RWPE2 (cell line): ENCODE measurements at regions not wholly inside any gene's neighbourhood (a gene's known extent, or its start where the extent isn't known, plus 50 kb on each side); places are given as distances from the start of the nearest gene placed in this dataset.
"Not testable (repeated sequence)": the region's sequence is repeated elsewhere in the genome, so short reads cannot be mapped to it uniquely, and the experiment has no call there.

Experiments
- ATAC-seq: fragments of 200-7000 bp; cut with Tn5 transposase; 3 replicates; pipeline ENCODE4 v1.9.1; 2021; ENCODE audit warnings: low read depth
- DNase-seq: peaks from one replicate; pipeline ENCODE4 v3.0.0-alpha.2; 2020; ENCODE audit warnings: low spot score
- H3K27ac ChIP-seq: fragments of 450-650 bp; 2 replicates; pipeline ENCODE4 v1.5.1; 2017; ENCODE audit warnings: mild to moderate bottlenecking; ENCODE audit not compliant: poor library complexity, severe bottlenecking
- H3K27me3 ChIP-seq: fragments of 250-450 bp; sonication (Bioruptor Pico); 2 replicates; pipeline ENCODE4 v1.5.1; 2021; ENCODE audit warnings: mild to moderate bottlenecking, moderate library complexity; ENCODE audit not compliant: insufficient read depth, poor library complexity, severe bottlenecking
- H3K36me3 ChIP-seq: fragments of 250-450 bp; sonication (Bioruptor Pico); 2 replicates; pipeline ENCODE4 v1.5.1; 2020; ENCODE audit warnings: low read depth, mild to moderate bottlenecking, moderate library complexity
- H3K4me1 ChIP-seq: fragments of 250-450 bp; sonication (Bioruptor Pico); 2 replicates; pipeline ENCODE4 v1.5.1; 2021; ENCODE audit warnings: mild to moderate bottlenecking, moderate library complexity; ENCODE audit not compliant: insufficient read depth, poor library complexity, severe bottlenecking
- H3K4me3 ChIP-seq: fragments of 250-450 bp; sonication (Bioruptor Pico); 2 replicates; pipeline ENCODE4 v1.5.1; 2021; ENCODE audit warnings: mild to moderate bottlenecking, moderate library complexity; ENCODE audit not compliant: severe bottlenecking
- H3K9me3 ChIP-seq: fragments of 250-450 bp; sonication (Bioruptor Pico); 2 replicates; pipeline ENCODE4 v1.5.1; 2021; ENCODE audit warnings: mild to moderate bottlenecking, moderate library complexity; ENCODE audit not compliant: severe bottlenecking
- TF ChIP-seq, protein P1 (sequence below): fragments of 450-650 bp; IDR thresholded peaks from one replicate; pipeline ENCODE4 v1.5.1; 2017; ENCODE audit warnings: mild to moderate bottlenecking, moderate library complexity; ENCODE audit not compliant: poor library complexity, severe bottlenecking

DNA sequence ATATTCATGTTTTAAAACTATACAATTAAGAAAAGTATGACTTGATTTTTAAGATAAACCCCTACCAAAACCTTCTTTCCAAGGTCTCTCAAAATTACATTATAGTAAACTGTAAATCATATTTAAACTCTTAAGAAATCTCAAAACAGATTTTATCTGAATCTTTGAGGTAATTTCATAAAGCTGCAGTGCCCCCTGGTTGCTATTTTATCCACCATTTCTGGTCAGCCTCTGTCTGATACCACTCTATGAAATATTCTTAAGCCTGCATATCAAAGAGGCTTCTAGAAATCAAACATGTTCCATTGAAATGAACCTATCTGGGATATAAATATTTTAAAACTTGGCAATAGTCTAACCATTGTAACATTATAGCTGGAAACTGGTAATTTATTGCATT lies 317.3 kb downstream of the COL11A1 start:
- H3K9me3 ChIP-seq, result no peaks in the 10 kb centered on the region
- TF ChIP-seq, protein P1, sequence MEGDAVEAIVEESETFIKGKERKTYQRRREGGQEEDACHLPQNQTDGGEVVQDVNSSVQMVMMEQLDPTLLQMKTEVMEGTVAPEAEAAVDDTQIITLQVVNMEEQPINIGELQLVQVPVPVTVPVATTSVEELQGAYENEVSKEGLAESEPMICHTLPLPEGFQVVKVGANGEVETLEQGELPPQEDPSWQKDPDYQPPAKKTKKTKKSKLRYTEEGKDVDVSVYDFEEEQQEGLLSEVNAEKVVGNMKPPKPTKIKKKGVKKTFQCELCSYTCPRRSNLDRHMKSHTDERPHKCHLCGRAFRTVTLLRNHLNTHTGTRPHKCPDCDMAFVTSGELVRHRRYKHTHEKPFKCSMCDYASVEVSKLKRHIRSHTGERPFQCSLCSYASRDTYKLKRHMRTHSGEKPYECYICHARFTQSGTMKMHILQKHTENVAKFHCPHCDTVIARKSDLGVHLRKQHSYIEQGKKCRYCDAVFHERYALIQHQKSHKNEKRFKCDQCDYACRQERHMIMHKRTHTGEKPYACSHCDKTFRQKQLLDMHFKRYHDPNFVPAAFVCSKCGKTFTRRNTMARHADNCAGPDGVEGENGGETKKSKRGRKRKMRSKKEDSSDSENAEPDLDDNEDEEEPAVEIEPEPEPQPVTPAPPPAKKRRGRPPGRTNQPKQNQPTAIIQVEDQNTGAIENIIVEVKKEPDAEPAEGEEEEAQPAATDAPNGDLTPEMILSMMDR, result peak; percentile 40
- no peak overlapping the region for H3K27ac ChIP-seq
- H3K27me3 ChIP-seq, result no peaks in the 10 kb centered on the region
- H3K4me1 ChIP-seq, result no peaks in the 10 kb centered on the region
- ATAC-seq (no peak), DNase-seq (no peak)
- no peaks in the 10 kb centered on the region for H3K36me3 ChIP-seq
- H3K4me3 ChIP-seq, result no peak overlapping the region

DNA sequence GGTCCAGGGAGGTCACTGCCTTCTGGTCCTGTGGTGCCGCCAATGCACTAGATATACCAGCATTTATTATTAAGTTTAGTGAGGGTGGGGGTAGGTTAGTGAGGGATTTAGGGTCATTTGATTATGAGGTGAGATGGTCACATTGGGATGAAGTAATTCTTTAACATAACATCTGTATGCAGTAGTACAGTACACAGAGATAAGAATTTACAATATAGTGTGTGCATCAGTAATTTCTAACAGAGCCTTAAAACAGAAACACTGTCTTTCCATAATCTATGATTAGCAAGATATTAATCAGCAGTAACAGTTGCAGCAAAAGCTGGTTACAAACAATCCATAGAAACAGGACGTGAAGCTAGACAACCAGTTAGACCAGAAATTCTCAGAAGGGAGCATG lies 318.4 kb downstream of the COL11A1 start:
- ATAC-seq, H3K4me3 ChIP-seq, H3K27ac ChIP-seq, H3K9me3 ChIP-seq, H3K27me3 ChIP-seq, H3K36me3 ChIP-seq, H3K4me1 ChIP-seq, DNase-seq: not testable (repeated sequence)

DNA sequence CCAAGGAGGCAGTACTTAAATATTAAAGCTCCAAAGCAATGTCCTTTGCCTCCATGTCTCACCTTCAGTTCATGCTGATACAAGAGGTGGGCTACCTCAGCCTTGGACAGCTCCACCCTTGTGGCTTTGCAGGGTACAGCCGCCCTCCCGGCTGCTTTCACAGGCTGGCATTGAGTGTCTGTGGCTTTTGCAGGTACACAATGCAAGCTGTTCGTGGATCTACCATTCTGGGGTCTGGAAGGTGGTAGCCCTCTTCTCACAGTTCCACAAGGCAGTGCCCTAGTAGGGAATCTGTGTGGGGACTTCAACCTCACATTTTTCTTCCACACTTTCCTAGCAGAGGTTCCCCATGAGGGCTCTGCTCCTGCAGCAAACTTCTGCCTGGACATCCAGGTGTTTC lies 324.8 kb downstream of the COL11A1 start:
- no peaks in the 10 kb centered on the region for H3K36me3 ChIP-seq
- TF ChIP-seq, protein P1, result no peak
- H3K4me1 ChIP-seq, result no peaks in the 10 kb centered on the region
- H3K27me3 ChIP-seq, result no peaks in the 10 kb centered on the region
- DNase-seq, result no peak
- no peak overlapping the region for H3K27ac ChIP-seq
- no peak for ATAC-seq
- H3K9me3 ChIP-seq, result no peaks in the 10 kb centered on the region
- no peak overlapping the region for H3K4me3 ChIP-seq

DNA sequence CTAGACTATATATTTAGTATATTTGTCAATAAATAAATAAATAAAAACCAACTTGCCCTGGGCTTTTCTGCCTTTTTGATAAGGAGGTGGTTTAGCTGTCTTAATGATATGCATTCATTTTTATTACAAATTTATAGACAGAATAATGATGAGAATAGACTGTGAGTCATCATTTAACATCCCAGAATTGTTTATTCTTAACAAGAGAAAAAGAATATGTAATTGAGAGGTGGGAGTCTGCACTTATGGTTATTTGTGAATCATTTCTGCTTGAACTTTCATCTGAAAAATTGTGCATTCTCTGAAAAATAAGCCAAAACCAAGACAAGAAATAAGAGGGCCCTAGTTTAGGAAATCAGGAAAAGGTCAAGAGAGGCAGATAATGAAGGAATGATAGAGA lies 326.2 kb downstream of the COL11A1 start:
- Histone ChIP-seq H3K27me3 (no peaks in the 10 kb centered on the region), H3K4me3 (no peak overlapping the region), H3K4me1 (no peaks in the 10 kb centered on the region), H3K9me3 (no peaks in the 10 kb centered on the region), H3K27ac (no peak overlapping the region), H3K36me3 (no peaks in the 10 kb centered on the region)
- ATAC-seq (no peak), DNase-seq (no peak)
- TF ChIP-seq, protein P1, result no peak

DNA sequence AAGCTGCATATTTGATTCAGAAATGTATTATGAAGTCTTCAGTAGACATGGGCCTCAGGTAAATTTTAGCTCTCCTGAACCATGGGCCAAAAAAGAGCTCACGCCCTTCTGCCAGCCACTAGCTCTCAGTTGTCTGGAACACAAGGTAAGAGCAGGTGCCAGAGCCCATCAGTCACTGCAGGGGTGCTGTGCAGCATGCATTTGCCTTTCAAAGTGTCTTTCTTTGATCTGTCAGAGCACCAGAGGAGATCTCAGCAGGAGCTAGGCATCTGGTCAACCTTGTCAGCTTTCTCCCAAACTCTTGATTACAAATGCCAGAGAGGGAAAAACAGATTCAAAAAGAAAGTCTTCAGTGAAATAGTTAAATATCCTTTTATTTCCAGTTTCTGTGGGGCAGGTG lies 332.3 kb downstream of the COL11A1 start:
- ATAC-seq, result no peak
- H3K27ac ChIP-seq, result no peak overlapping the region

More for the DNA sequence above, 332.3 kb downstream of the COL11A1 start:
- Histone ChIP-seq H3K36me3 (no peaks in the 10 kb centered on the region), H3K9me3 (no peaks in the 10 kb centered on the region), H3K4me3 (no peak overlapping the region), H3K4me1 (no peaks in the 10 kb centered on the region), H3K27me3 (no peaks in the 10 kb centered on the region)
- DNase-seq, result no peak
- TF ChIP-seq, protein P1, result no peak
